UCSD-AML1 (cell line): ENCODE measurements at regions not wholly inside any gene's neighbourhood (a gene's known extent, or its start where the extent isn't known, plus 50 kb on each side); places are given as distances from the start of the nearest gene placed in this dataset.

Source experiments
- DNase-seq: peaks from one replicate; lab custom pipeline; 2025; ENCODE audit not compliant: unreplicated experiment; lab: John Stamatoyannopoulos, UW

- DNase-seq: no peak
Measured at GRCh38 chr4:188804861-188805260, 665.6 kb downstream of the TRIML1 start.

DNA sequence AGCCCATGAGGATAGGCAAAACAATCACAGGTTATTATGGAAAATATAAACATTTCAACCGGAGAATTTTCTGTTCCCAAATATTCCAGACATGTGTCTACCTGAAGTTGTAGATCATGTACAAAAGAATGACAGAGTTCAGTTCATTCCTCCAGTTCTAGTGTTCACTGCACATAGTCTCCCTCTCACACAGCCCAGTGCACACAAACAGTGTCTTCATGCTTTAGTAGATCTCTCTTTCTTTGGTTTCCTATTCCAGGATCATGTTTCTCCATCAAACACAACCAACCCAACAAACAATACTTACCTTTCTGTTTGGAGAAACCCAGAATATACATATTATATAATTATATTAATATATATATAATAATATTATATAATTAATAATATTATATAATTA, 671.9 kb downstream of the TRIML1 start:
- no peak for DNase-seq

DNA sequence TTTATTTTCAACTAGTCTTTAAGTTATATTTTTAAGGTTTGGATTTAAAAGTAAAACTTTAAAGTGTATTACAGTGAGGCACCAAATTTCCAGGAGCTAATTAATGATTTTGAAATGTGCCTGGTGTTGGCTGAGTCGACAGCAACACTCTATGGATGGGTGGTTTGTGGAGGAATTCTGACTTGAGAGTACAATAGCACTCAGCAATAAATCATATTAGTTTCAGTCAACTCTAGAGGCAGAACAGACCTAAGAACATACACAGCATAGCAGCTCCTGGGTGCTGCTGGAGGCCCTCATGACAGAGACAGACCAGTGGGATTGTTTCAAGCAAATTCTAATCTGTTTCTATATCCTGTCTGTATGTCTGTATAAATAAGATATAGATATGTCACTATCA, 673.4 kb downstream of the TRIML1 start:
- DNase-seq: no peak

GRCh38 chr4:188818300-188818699, 679.1 kb downstream of the TRIML1 start:
- no peak for DNase-seq

DNA sequence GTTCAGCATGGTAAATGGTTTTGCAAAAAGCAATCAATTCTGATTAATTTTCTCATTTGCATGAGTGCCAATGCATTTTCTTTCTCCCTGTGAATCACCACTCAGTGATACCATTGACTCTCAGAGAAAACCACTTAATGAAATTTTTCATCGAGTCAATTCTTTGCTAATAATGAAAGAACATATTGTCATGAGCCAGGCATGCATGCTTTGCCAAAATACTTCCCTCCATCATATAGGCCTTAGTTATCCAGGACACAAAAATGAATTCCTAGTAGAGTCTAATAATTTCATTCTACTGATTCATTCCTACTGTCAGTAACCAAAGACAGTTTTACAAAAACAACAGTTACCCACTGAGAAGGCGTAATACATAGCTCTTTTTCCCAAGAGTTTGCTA, 680.0 kb downstream of the TRIML1 start:
- no peak for DNase-seq

GRCh38 chr4:188821500-188821899, 682.3 kb downstream of the TRIML1 start:
- no peak for DNase-seq

DNA sequence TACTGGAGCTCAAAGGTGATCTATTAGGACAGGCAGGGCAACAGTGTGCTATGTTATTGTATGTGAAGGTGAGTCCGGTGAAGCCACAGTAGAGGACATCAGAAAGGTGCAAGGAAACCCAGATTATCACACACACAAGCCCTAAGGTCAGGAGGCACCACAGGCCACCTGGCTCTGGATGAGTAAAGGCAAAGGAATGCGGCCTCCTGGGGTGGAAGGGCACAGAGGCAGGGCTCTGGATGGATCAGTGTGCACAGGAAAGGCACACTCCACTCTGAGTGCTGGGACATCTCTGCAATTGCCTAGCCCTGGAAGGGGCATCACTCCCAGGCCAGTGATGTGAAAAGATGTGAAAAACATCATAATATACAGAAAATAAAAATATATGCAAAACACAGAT, 683.5 kb downstream of the TRIML1 start:
- DNase-seq: no peak

DNA sequence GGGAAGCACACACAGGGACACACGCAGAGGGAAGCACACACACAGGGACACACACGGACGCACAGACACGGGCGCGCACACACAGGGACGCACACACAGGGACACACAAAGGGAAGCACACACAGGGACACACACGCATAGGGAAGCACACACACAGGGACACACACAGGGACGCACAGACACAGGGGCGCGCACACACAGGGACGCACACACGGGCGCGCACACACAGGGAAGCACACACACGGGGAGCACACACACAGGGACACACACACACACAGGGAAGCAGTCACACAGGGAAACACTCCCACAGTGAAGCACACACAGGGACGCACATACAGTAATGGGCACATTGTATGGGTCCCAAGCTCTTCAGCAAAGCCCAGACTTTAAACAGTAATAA, 685.3 kb downstream of the TRIML1 start:
- no peak for DNase-seq

GRCh38 chr4:188826393-188826792, 687.2 kb downstream of the TRIML1 start:
- no peak for DNase-seq

DNA sequence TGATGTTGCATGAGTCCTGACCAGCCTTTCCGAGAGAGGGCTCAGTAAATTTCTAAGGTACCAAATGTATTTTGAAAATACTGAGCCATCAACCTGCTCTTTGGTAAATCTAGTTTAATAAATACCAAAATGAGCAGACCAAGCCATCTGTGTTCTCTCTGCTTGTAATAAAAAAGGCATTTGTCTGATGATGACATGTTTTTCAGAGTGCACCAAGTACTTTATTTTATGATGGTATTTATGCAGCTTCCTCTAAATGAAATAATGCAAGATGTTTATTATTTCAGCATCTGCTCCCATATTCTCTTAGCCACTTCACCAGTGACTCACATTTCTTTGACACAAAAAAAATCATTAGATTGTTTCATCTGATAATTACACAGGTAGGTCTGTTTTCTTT, 700.5 kb downstream of the TRIML1 start:
- no peak for DNase-seq

DNA sequence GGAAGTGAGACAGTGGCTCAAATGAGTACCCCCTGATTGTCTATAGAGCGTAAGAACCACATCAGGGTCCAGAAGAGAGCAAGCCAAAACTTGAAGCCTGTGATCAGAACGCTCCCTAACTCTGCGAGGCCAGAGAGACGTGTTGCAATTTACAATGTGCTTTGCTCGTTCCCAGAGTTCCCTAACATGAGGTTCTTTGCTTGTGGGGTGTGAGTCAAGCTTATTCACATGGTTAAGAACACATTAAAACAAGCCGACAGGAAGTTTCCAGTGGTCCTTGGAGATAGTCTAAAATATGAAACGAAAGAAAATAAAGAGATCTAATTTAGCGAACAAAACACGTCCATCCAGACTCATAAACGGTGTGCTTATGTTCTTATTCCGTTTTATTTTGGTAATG, 702.3 kb downstream of the TRIML1 start:
- DNase-seq: no peak

DNA sequence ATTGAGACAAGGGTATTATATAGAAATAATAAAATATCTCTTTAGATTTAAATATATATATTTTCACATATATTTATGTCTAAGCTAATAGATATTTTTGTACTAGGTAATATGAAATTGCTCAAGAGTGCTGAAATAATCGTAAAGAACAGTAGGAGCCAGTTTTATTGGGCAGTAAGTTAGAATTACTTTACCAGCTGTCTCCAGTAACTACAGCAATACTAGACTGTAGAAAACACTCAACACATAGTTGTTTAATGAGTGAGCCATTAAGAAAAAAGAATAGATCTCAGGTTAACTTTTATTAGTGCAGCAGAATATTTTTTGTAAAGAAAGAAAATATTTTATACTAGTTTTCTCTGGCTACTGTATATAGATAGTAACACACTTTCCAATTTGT, 715.2 kb downstream of the TRIML1 start:
- no peak for DNase-seq

DNA sequence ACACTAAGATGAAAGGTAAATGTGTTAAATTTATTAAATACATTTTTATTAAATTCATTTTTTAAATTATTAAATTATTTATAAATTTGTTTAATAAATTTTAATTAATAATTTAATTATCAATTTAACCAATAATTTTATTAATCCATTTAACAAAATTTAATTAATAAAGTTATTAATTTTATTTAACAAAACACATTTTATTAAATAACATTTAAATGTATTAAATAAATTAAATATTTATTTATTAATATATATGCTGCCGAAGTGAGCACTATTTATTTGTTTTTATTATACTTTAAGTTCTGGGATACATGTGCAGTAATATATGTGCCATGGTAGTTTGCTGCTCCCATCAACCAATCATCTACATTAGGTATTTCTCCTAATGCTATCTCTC, 719.5 kb downstream of the TRIML1 start:
- no peak for DNase-seq

DNA sequence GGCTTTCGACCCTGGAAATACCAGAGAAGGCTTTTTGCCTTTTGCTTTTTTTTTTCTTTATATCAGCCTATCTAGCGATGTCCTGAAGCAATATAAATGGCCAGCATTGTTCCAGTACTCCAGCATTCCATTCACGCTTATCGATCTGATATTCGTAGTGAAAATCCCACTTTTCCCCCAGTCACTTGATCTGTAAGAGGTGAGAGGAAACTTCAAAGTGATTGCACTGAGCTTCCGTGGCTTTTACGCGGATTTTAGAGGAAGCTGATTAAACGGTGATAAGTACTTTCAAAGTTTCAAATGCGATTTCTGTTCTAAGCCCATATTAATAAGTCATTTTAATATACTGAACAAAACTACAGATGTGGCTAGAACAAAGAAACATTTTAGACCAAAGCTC, 725.5 kb downstream of the TRIML1 start:
- no peak for DNase-seq

DNA sequence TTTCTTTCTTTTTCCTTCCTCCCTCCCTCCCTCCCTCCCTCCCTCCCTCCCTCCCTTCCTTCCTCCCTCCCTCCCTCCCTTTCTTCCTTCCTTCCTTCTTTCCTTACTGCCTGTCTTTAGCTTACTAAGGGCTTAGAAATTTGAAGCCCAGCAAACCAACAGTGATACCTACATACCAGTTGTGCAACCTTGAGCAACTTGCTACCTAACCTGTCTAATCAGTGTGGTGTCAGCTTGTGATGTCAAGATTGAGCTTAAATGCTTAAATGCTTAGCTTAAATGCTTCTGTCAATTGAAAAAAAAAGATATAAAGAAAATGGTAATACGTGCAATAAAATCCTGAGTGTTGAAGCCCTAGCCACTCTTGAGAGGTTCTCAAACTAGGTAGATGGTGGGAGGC, 728.6 kb downstream of the TRIML1 start:
- DNase-seq: no peak

DNA sequence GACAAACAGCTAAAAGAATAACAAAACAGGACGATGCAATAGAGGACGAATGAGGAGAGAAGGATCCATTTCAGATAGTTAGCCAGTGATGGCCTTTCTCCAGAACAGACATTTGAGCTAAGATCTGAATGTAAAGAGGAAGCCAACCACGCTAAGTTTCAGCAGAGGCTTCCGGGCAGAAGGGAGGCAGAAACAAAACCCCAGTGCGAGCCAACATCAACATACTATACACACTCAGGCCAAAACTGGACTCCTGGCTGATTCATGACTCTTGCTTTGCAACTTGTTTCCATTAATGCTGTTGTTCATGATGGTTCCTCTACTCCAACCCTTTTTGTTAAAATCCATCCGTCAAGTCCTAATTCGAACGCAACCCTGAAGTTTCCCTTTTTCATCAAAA, 730.3 kb downstream of the TRIML1 start:
- DNase-seq: no peak

- no peak for DNase-seq
Measured at GRCh38 chr4:188872809-188873208, 733.6 kb downstream of the TRIML1 start.

GRCh38 chr4:188876881-188877280, 737.6 kb downstream of the TRIML1 start:
- no peak for DNase-seq

- DNase-seq: no peak
Measured at GRCh38 chr4:188879598-188879997, 740.4 kb downstream of the TRIML1 start.

GRCh38 chr4:188887905-188888304, 748.7 kb downstream of the TRIML1 start:
- DNase-seq: no peak

GRCh38 chr4:188892837-188893236, 753.6 kb downstream of the TRIML1 start:
- no peak for DNase-seq

- no peak for DNase-seq
Measured at GRCh38 chr4:188903986-188904385, 764.7 kb downstream of the TRIML1 start.

DNA sequence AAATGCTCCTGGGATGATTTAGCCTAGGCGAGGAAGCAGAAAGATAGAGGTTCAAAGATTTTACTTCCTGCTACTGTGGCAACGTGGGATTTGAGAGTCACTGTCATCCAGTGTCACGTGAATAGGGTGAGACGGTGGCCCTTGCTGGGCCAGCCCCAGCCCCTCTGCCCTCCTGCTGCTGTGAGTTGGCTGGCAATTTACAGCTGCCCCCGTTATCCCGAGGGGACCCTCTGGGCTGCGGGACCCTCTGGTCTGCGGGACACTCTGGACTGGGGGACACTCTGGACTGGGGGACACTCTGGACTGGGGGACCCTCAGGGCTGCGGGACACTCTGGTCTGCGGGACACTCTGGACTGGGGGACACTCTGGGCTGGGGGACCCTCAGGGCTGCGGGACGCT, 765.4 kb downstream of the TRIML1 start:
- DNase-seq: no peak

- DNase-seq: no peak
Measured at GRCh38 chr4:188905248-188905647, 766.0 kb downstream of the TRIML1 start.
